ENCODE measurements at regions not wholly inside any gene's neighbourhood (a gene's known extent, or its start where the extent isn't known, plus 50 kb on each side); places are given as distances from the start of the nearest gene placed in this dataset.

- TF ChIP-seq EZH2 (IDR thresholded peaks at IDR 0.05) (no peak), POLR2AphosphoS5 (IDR thresholded peaks at IDR 0.05; ENCODE audit: borderline replicate concordance, low read depth, low read length) (no peak)
Measured at GRCh38 chr1:90371448-90371813, 345.7 kb downstream of the BARHL2 start.
